ENCODE measurements at regions not wholly inside any gene's neighbourhood (a gene's known extent, or its start where the extent isn't known, plus 50 kb on each side); places are given as distances from the start of the nearest gene placed in this dataset.

- TF ChIP-seq PATZ1 (CRISPR knock-in tag; IDR thresholded peaks at IDR 0.05; ENCODE audit: borderline replicate concordance) (no peak), ZNF565 (CRISPR knock-in tag; conservative IDR thresholded peaks at IDR 0.05; ENCODE audit: low read depth) (no peak)
Measured at GRCh38 chr1:29967261-29967660, 730.9 kb downstream of the PTPRU start (continued).

- TF ChIP-seq ZC3H10 (CRISPR knock-in tag; IDR thresholded peaks at IDR 0.05) (no peak), SNAI2 (CRISPR knock-in tag; IDR thresholded peaks at IDR 0.05) (no peak), ARNTL (CRISPR knock-in tag; IDR thresholded peaks at IDR 0.05; ENCODE audit: borderline replicate concordance, low read depth) (no peak), ZFP3 (CRISPR knock-in tag; IDR thresholded peaks at IDR 0.05) (no peak), ESRRG (CRISPR knock-in tag; IDR thresholded peaks at IDR 0.05) (no peak), TOX (CRISPR knock-in tag; IDR thresholded peaks at IDR 0.05; ENCODE audit: borderline replicate concordance) (no peak), CSRNP3 (CRISPR knock-in tag; IDR thresholded peaks at IDR 0.05) (no peak), GLIS3 (CRISPR knock-in tag; IDR thresholded peaks at IDR 0.05) (no peak), ZNF8 (CRISPR knock-in tag; IDR thresholded peaks at IDR 0.05) (no peak), CREB5 (CRISPR knock-in tag; IDR thresholded peaks at IDR 0.05; ENCODE audit: low read depth) (no peak)
- ATAC-seq, result no peak
Measured at GRCh38 chr1:29966526-29967045, 730.3 kb downstream of the PTPRU start.

GRCh38 chr1:29964718-29965533, 728.6 kb downstream of the PTPRU start:
- ATAC-seq, result no peak
- TF ChIP-seq POU6F1 (CRISPR knock-in tag; IDR thresholded peaks at IDR 0.05; ENCODE audit: borderline replicate concordance, low read depth) (no peak), CSDC2 (CRISPR knock-in tag; IDR thresholded peaks at IDR 0.05) (no peak), BACH2 (CRISPR knock-in tag; IDR thresholded peaks at IDR 0.05; ENCODE audit: borderline replicate concordance) (no peak), CREB5 (CRISPR knock-in tag; IDR thresholded peaks at IDR 0.05; ENCODE audit: low read depth) (no peak), TOX (CRISPR knock-in tag; IDR thresholded peaks at IDR 0.05; ENCODE audit: borderline replicate concordance) (no peak), PPARA (CRISPR knock-in tag; IDR thresholded peaks at IDR 0.05; ENCODE audit: borderline replicate concordance) (no peak), PATZ1 (CRISPR knock-in tag; IDR thresholded peaks at IDR 0.05; ENCODE audit: borderline replicate concordance) (no peak), TCF4 (CRISPR knock-in tag; IDR thresholded peaks at IDR 0.05; ENCODE audit: borderline replicate concordance) (no peak), GLIS3 (CRISPR knock-in tag; IDR thresholded peaks at IDR 0.05) (no peak), ZNF70 (CRISPR knock-in tag; IDR thresholded peaks at IDR 0.05) (no peak), CSRNP3 (CRISPR knock-in tag; IDR thresholded peaks at IDR 0.05) (no peak), ISL1 (CRISPR knock-in tag; IDR thresholded peaks at IDR 0.05) (no peak), ZFP3 (CRISPR knock-in tag; IDR thresholded peaks at IDR 0.05) (no peak), SNAI2 (CRISPR knock-in tag; IDR thresholded peaks at IDR 0.05) (no peak), ZNF565 (CRISPR knock-in tag; conservative IDR thresholded peaks at IDR 0.05; ENCODE audit: low read depth) (no peak), TSHZ2 (CRISPR knock-in tag; IDR thresholded peaks at IDR 0.05) (no peak), ESRRG (CRISPR knock-in tag; IDR thresholded peaks at IDR 0.05) (no peak), ZNF8 (CRISPR knock-in tag; IDR thresholded peaks at IDR 0.05) (no peak), OSR1 (CRISPR knock-in tag; IDR thresholded peaks at IDR 0.05) (no peak), ZFP30 (CRISPR knock-in tag; IDR thresholded peaks at IDR 0.05) (no peak)
